ENCODE measurements at regions not wholly inside any gene's neighbourhood (a gene's known extent, or its start where the extent isn't known, plus 50 kb on each side); places are given as distances from the start of the nearest gene placed in this dataset.

DNA sequence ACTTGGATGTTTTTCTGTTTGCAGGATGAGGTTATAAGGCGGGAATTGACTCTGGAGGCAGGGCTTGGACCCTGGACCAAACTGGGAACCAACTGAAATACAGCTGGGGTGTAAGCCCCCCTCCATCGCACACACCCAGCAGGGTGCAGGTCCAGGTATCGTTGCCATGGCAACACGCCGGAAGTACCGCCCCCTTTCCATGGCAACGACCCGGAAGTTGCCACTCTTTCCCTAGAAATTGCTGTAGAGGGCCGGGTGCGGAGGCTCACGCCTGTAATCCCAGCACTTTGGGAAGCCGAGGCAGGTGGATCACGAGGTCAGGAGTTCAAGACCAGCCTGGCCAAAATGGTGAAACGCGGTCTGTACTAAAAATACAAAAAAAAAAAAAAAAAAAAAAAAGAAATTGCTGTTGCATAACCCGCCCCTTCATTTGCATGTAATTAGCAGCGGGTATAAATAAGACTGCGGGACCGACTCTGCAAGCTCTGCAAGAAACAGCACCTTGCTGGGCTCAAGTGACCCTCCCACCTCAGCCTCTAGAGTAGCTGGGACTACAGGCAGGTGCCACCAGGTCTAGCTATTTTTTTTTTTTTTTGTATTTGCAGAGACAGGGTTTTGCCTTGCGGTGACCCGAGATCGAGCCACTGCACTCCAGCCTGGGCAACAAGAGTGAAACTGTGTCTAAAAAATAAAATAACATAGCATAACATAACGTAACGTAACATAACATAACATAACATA, 139.6 kb downstream of the CRLF2 start:
- TF ChIP-seq CTCF (IDR thresholded peaks at IDR 0.05) (no peak), POLR2A (IDR thresholded peaks at IDR 0.05) (no peak), POLR2AphosphoS5 (IDR thresholded peaks at IDR 0.05) (no peak)

Measured in breast epithelium (tissue), 3 donors.